Stimulated activated CD4-positive, alpha-beta T cell treated with anti-CD3 and anti-CD28 coated beads, Interleukin-12 subunit alpha, Interleukin-12 subunit beta, amount 100 ng/mL, for 4 hours (primary cell): ENCODE measurements at regions not wholly inside any gene's neighbourhood (a gene's known extent, or its start where the extent isn't known, plus 50 kb on each side); places are given as distances from the start of the nearest gene placed in this dataset.

Experiments
- DNase-seq: peaks from one replicate; pipeline ENCODE4 v3.0.0-alpha.2; 2020

DNA sequence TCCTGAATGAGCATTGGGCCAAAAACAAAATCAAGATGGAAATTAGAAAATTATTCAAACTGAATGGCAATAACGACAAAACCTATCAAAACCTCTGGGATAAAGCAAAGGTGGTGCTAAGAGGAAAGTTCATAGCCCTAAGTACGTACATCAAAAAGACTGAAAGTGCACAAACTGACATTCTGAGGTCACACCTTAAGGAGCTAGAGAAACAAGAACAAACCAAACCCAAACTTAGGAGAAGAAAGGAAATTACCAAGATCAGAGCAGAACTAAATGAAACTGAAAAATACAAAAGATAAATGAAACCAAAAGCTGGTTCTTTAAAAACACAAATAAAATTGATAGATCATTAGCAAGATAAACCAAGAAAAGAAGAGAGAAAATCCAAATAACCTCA lies 1543.5 kb upstream of the ACVR2A start:
- DNase-seq: no peak

DNA sequence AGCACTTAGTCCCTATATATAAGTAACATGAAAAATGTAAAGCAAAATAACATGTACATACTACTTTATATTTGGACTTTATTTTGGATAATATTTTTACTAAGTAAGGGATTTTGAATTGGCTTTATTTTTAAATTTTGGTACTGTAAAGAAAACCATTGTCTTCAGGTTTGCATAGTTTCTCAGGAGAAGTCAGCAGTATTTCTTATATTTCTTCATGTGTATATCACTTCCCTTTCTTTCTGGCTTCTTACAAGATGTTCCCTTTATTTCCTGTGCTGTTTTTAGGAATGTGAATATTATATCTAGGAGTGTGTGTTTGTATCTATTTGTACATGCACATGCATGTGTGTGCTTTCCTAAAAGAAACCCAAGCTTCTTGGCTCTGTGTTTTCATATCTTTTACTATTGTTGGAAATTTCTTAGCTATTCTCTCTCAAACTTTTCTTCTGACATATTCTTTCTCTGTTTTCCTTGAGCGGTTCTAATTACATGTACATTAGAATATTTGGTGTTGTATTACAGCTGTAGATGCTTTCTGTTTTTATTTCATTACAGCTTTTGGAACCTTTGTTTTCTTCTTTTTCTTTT lies 1549.7 kb upstream of the ACVR2A start:
- no peak for DNase-seq

DNA sequence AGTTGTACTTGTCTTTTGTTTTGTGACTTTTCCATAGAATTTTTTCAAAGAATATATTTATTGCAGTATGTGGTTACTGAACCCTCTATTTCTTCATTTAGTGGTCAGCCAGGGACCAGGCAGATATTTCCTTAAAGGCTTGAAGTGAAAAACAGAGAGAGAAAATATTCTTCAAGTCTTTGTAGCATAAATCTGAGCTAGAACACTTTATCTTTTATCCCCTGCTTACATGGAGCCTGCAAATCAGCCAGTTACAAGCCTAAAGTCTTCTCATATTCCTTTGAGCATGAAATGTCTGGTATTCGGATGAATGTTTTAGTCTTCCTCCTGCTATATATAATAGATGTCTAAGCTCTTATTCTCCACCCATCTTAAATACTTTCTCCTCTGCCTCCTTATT lies 1557.5 kb upstream of the ACVR2A start:
- DNase-seq: no peak

DNA sequence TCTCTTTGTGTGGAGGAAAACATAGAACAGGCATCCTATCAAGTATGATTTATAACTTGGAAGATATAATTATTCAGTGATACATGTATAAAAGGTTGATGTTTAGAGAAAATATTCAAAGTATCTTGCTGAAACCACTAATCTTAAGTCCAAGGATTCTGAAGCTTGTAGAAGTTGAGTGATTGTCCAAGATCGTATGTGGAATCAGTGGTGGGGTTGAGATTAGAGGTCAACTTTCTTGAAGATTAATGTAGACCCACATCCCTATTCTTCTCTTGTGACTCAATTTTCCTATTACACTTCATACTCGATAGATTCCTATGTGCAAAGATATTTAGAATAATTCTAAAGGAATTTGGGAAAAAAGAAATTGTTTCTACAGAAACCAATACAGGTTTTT lies 1565.9 kb upstream of the ACVR2A start:
- no peak for DNase-seq

DNA sequence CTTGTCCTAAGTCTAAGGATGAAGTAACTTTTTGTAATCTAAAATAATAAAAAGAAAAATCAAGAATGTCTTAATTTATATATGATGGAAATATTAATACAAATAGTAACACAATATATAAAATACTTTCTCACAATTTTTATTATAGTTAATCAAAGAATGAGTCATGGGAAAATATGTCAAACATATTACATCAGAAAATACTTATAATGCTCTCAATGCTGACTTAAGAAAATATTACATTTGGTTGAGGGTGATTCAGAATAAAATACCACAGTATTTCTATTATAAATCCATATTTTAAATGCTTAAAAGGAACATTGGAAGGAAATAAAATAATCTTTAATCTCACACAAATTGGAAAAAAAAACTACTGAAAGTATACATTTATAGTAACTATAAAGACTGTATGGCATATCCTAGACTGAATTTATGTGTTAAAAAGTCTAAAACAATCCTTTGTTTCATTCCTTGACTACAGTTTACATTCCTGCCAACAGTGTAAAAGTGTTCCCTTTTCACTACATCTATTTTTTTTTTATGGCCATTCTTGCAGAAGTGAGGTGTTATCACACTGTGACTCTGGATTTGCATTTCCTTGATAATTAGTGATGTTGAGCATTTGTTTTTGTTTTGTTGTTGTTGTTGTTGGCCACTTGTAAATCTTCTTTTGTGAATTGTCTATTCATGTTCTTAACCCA lies 1573.5 kb upstream of the ACVR2A start:
- no peak for DNase-seq

DNA sequence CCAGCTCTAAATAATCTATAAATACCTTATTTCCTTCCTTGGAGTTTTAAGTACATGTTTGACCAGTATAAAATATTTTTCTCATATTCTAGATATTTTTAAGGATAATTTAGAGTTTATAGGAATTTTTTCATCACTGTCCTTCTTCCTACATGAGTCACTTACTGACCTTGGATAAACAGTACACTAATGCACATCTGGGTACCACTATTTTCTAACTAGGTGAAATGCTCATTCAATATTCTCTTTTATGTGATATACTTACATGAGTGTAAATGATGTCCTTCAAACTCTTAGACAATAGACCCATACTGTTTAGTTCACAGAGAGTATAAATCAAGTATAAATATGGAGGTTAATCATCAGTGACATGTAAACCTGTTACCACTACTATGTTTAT lies 1574.2 kb upstream of the ACVR2A start:
- DNase-seq: no peak

DNA sequence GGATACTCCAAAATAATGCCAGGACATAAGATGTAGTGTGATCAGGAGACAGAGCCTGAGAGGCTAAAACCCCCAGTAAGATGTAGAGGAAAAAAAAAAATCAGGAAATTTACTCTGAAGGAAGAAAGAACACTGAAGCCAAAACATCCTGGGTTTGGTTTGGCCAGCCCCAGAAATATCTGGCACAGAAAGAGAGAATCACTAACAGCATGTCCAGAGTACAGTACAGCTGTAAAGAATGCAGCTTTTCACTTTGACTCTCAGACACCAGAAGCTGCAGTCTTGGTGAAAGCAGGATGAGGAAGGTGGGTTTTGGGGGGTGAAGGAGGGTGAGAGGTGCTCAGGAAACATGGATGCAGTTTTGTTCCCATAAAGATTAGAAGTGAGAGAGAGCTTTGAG lies 1577.7 kb upstream of the ACVR2A start:
- no peak for DNase-seq

DNA sequence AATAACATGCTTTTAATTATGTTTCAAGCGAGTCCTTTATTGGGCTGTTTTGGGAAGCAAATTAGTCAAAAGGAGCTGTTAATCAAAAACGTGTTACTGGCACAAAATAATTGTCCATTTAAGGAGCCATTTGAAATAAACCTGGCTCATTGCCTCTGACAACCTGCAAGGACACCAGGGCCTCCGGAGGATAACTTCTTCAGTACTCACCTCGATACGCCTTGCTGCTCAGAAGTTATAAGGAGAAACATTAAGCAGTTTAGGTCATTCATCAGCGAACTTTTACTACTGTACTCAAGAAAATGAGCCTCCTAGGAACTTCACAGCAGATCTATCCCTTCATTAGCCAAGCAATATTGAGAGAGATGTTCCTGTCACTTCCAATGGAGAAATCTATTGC lies 1579.2 kb upstream of the ACVR2A start:
- DNase-seq: no peak

DNA sequence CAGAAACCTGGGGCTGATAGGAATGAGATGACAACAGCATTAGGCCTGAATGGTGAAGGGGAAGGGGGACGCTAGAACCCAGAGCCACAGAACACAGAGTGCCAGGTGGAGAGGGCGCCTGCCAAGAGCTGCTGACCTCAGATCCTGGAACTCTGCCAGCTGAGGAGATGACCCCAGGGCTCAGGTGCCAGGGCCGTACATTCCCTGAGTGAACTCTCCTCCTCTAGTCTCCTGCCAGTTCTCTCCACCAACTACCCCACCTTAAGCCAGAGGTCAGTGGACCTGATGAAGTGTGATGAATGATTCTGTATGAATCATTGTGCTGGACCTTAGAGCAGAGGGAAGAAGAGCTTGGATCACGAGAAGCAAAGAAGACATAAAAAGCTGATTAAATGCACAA lies 1582.2 kb upstream of the ACVR2A start:
- DNase-seq: no peak

DNA sequence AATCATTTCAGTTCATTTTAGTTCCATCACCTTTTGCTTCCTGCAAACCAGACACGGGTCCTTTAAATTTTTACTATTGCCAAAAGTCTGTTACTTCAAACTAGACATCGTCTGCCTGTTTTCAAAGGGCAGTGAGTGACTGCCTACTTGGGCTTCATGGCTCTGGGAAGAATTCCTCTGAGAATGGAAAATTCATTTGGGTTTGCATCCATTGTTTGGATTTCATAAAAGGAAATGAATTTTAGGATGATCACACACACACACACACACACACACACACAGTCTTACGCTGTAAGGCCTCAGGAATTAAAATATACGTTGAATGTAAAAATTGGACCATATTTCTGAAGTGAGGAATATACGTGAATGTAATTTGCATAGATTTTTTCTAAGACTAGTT lies 1584.3 kb upstream of the ACVR2A start:
- DNase-seq: no peak

DNA sequence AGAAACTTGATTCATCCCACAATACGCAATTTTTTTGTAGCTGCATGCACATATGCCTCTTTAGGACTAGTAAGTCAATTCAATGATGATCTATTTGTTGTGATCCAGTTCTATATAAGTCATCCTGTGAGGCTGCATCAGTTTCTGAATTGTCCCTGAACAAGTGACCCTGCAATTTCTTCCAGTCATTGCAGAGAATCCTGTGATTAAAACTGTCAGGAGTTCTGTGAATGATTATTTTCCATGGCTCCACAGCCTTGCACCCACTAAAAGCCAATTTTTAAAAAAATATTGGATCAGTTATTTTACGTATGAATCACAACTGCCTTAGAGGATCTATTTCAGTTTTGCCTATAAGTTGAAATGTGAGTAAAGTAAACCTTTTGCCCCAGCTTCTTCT lies 1585.0 kb upstream of the ACVR2A start:
- DNase-seq: no peak

DNA sequence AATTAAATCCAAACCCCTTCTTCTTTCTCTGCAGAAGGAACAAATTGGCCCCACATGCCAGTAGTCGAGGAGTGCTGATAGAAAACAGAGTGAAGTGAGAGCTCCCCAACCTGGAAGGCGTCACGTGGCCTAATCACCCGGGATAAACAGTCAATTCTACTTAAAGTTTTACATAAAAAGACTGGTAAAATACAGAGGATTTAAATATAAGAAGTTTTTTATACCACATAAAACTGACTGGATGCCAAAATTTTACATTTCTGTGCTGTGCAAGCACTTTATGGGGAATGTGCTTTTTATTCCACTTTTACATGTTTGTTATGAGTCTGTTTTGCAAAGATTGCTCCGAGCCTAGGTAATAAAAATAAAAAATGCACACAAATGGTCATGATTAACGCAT lies 1586.8 kb upstream of the ACVR2A start:
- DNase-seq: no peak

DNA sequence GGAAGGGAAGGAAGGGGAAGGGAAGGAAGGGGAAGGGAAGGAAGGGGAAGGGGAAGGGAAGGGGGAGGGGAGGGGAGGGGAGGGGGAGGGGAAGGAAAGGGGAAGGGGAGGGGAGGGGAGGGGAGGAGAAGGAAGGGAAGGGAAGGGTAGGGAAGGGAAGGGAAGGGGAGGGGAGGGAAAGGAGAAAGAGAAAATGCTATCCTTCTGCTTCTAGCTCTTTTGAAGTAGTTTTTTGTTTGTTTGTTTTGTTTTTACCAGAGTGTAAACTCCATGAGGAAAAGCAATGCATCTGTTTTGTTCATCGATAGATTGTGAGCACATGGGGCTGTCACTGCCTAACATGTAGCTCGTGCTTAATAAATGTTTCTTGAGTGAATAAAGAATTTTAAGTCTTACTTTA lies 1592.7 kb upstream of the ACVR2A start:
- no peak for DNase-seq

DNA sequence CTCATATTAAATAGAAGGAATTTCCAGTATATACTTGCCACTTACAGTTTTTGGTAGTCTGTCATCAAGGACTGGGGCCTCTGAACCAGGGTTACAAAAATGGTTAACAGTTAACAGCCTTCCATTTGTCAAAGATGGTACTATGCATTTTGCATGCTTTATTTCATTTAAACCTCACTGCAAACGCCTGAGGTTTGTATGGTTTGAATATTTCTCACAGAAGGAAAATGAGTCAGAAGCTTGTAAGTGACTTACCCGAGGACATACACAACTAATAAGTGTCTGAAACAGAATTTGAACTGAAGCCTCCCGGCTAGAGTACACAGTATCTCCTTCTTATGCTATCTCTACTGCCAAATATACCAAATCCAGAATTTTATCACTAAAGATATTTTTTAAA lies 1593.5 kb upstream of the ACVR2A start:
- DNase-seq: no peak

DNA sequence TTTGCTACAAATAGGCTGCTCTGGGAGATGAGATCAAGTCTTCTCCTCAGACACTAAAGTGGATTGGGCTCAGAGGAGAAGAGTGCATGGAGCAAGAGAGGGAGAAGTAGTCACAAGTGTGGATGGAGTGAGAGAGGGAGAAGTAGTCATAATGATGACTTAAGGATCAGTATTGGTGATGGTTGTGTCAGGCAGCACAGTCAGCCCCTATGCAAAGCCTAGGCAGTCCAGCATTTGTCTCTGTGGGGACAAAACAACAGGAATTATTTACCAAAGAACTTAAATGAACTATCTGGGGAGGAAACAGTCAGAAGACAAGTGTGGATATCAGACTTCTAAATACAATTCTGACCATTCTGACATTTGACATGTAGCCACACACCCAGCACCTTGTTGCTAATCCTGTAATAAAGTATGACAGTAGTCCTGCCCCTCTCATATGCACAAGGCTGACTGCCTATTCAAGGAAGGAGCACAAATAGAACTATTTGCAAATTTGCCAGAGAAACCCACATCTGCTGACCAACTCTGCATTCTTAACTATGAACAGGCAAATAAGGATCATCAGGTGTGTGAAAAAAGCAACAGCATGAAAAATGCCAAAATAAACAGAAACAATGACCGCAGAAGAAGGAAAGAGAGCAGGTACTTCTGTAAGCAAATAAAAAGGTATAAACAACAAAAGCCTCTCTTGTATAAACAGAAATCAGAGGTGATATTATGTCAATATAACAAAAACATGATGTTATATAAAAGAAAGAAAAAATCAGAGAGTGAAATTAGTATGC lies 1597.9 kb upstream of the ACVR2A start:
- no peak for DNase-seq

DNA sequence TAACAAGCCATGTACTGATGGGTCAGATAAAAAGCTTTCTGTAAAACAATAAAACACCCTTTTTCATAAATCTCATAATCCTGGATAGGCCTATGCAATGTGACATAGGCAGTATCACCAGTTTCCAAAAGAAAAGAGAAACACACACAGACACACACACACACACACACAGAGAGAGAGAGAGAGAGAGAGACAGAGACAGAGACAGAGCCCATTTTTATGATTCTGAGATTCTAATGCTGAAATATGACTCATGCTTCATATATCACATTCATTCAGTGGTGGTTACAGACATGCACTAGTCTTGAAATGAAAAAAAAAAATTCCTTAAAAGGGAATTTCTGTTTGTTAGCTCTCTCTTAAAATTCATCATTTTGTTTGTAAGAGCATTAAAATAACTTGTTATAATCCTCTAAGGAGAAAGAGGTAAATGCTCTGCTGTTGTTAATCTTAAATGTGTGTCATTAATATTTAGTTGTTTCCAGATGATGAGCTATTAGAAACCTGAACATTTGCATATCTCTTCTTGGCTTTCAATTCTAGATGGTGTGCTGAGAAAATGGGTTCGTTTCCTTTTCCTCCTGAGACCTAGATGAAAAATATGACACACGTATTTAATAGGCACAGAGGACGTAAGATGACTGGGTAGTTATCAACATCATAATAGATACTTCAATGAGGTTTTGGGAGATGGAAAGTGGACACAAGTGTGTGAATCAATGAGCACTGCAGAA lies 1598.7 kb upstream of the ACVR2A start:
- no peak for DNase-seq

DNA sequence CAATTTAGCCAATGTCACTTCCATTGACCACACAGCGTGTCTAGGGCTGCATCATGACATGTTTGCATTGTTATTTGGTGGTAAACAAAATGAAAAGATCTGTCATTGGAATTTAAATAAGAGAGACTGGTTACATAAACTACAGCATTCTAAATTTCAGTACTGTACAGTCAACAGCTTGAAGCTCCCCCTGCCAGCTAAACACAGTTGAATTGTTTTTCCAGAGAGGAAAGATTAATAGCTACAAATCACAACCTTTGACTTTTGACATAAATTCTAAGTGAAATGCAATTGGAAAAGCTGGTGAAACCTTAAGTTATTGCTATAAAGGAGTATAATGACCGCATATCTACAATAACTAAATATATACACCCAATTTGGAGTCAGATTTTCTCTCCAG lies 1600.0 kb upstream of the ACVR2A start:
- DNase-seq: no peak

DNA sequence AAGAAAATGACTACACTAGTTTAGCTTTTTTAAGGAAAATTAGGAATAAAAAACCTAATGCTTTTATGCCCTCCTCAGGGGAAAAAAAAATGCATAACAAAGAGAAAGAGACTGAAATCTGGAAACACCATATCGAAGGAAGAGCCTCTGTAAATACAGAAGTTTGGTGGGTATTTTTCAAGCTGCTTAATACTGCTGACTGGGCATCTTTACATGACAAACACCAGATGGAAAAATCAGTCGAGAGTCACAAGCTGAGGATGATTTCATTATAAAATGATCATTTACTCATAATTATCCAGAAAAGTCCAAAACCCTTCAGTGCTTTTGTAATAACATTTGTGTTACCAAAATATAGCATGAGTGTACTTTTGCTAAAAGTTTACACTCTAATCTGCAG lies 1600.7 kb upstream of the ACVR2A start:
- no peak for DNase-seq

DNA sequence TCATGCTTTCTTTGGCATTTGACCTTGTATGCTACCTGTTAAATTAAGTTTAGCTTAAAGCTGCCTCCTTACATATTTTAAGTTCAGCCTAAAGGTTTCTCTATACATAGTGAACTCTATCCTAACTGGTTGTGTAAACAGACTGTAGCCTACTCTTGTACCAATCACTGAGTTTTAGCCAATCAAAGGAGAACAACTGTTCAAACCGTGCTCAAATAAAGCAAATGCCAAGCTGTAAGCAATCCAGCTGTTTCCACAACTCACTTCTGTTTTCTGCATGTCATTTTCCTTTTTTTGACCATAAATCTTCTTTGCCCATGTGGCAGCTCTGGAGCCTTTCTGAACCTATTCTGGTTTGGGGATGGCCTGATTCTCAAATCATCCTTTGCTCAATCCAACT lies 1603.8 kb upstream of the ACVR2A start:
- DNase-seq: no peak

DNA sequence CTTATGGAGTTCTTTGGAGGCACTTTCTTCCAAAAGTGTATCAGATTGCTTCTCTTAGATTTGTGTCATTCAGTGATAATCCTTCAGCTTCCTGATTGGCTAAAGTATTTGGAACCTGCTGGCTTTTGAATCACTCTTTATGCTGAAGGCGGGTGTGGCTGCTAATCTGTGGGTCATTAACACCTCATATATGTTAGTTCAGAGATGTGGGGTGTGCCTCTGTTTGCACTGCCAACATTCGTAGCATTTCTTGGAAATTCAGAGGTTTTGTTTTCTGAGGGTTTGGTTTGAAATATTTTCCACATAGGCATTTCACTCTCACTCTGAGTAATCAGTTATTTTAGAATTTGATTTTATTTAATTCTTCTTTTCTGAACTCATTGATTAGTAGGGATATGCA lies 1604.4 kb upstream of the ACVR2A start:
- DNase-seq: no peak

DNA sequence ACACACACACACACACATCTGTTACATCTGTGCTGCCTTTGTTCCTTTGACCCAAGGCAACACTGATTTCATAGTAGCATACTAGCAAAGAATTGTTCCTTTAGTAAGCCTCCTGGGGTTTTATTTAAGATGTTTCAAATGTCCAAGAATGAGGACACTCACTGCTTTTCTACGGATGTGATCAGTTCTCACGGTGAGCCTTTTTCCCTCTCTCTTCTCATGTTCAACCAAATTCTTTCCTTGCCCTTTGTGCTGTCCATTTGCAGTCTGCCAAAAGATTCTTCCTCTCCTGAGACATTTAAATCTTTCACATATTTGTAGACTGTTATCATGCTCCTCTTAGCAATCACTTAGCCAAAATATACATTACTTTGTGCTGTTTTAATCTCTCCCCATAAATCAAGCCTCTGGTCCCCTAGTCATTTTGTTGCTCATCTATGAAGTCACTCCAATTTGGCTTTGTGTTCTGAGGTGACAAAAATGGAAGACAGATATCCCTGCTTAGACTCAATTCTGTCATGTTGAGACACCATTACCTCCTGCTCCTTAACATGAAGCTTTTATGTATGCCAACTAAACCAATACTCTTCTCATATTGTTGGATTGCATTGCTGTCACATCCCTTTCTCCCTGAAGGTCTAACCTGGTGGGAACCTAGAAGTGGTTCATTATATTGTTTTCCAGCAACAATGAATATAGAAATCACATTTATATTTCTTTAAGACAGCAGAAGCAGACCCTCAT lies 1605.3 kb upstream of the ACVR2A start:
- no peak for DNase-seq

DNA sequence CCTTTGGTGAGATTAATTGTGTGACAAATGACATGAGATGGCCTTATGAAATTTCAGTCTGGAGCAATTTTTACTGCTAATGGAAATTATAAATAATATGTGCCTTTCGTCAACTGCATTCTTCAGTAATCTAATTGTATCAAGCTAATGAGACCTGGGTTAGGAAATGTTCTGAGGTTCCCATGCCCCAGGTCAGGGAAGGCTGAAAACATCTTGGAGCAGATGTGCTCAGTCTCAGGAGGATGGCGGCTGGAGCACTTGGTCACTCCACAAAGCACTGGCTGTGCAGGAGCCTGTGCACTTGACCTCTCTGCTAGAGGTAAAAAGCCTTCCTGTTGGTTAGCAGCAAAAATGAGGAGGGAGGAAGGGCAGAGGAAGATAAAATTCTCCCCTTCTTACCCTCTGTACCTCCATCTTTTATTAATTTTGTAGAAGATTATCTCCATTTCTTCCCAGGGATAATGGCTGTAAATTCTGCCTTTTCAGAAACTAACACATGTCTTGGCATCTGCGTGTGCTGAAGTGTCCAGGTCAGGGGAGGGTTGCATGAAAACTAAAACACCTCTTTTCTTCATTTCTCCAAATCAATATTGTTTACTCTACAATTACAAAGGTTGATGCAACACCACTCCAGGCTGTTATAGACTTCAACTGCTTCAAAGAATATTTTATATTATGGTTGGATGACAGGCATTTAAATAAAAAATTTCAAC lies 1606.4 kb upstream of the ACVR2A start:
- DNase-seq: no peak
